Prostate gland (tissue), 2 donors: ENCODE measurements at regions not wholly inside any gene's neighbourhood (a gene's known extent, or its start where the extent isn't known, plus 50 kb on each side); places are given as distances from the start of the nearest gene placed in this dataset.

Source experiments
- CTCF ChIP-seq, 4 experiments: fragments of 200-600 bp in 2 of 4; fragments of 450-650 bp in 2 of 4; sonication (generic) in 2 of 4; IDR thresholded peaks; 1 replicate in 3 of 4; 2 replicates in 1 of 4; pipeline ENCODE4 v1.5.1; 2016 to 2019; ENCODE audit warnings: antibody characterized with exemption in 4 of 4, mild to moderate bottlenecking in 2 of 4, moderate library complexity in 2 of 4
- POLR2A ChIP-seq: fragments of 450-650 bp; IDR thresholded peaks from one replicate; pipeline ENCODE4 v1.6.1; 2016; ENCODE audit warnings: antibody characterized with exemption, mild to moderate bottlenecking
- POLR2AphosphoS5 ChIP-seq: sonication (generic); formaldehyde crosslinking; IDR thresholded peaks from one replicate; pipeline ENCODE4 v1.6.1; 2017; ENCODE audit warnings: antibody characterized with exemption

GRCh38 chr20:17803765-17804164 lies 104.0 kb downstream of the BANF2 start:
- TF ChIP-seq CTCF (IDR thresholded peaks at IDR 0.05), result no peak
- no peak for TF ChIP-seq POLR2A
- TF ChIP-seq POLR2AphosphoS5, result no peak
